Islet precursor cell (in vitro differentiated cells): ENCODE measurements at regions not wholly inside any gene's neighbourhood (a gene's known extent, or its start where the extent isn't known, plus 50 kb on each side); places are given as distances from the start of the nearest gene placed in this dataset.
"Not testable (repeated sequence)": the region's sequence is repeated elsewhere in the genome, so short reads cannot be mapped to it uniquely, and the experiment has no call there.

ENCODE experiments used
- DNase-seq: peaks from one replicate; pipeline ENCODE4 v3.0.0-alpha.2; 2018

- no peak for DNase-seq
These were observed 237.4 kb downstream of the RNF144A start for GRCh38 chr2:7154656-7155055.

GRCh38 chr2:7161501-7161900, 244.3 kb downstream of the RNF144A start:
- DNase-seq: no peak

- no peak for DNase-seq
These were observed 248.5 kb downstream of the RNF144A start for GRCh38 chr2:7165736-7166135.

- no peak for DNase-seq
These were observed 250.7 kb downstream of the RNF144A start for GRCh38 chr2:7167801-7168411.

- DNase-seq: no peak
These were observed 252.4 kb downstream of the RNF144A start for GRCh38 chr2:7169593-7169992.

GRCh38 chr2:7178996-7179395, 261.8 kb downstream of the RNF144A start:
- DNase-seq: not testable (repeated sequence)

GRCh38 chr2:7180638-7181370, 263.6 kb downstream of the RNF144A start:
- peak; percentile 58 for DNase-seq

GRCh38 chr2:7182525-7182924, 265.3 kb downstream of the RNF144A start:
- no peak for DNase-seq

- no peak for DNase-seq
These were observed 271.9 kb downstream of the RNF144A start for GRCh38 chr2:7189106-7189505.

- no peak for DNase-seq
These were observed 273.5 kb downstream of the RNF144A start for GRCh38 chr2:7190587-7191324.

- DNase-seq: peak; percentile 65
These were observed 274.7 kb downstream of the RNF144A start for GRCh38 chr2:7191932-7192331.

GRCh38 chr2:7193457-7193856, 276.2 kb downstream of the RNF144A start:
- no peak for DNase-seq

- DNase-seq: no peak
These were observed 277.7 kb downstream of the RNF144A start for GRCh38 chr2:7194950-7195349.

GRCh38 chr2:7196883-7197282, 279.7 kb downstream of the RNF144A start:
- no peak for DNase-seq

GRCh38 chr2:7201851-7202250, 284.6 kb downstream of the RNF144A start:
- DNase-seq: no peak

GRCh38 chr2:7203056-7203467, 285.9 kb downstream of the RNF144A start:
- DNase-seq: peak; percentile 61

- DNase-seq: no peak
These were observed 288.1 kb downstream of the RNF144A start for GRCh38 chr2:7205151-7205830.

- no peak for DNase-seq
These were observed 289.0 kb downstream of the RNF144A start for GRCh38 chr2:7206111-7206810.

- DNase-seq: no peak
These were observed 290.4 kb downstream of the RNF144A start for GRCh38 chr2:7207631-7208030.

- DNase-seq: no peak
These were observed 292.7 kb downstream of the RNF144A start for GRCh38 chr2:7209757-7210555.

- DNase-seq: no peak
These were observed 293.5 kb downstream of the RNF144A start for GRCh38 chr2:7210712-7211111.

- no peak for DNase-seq
These were observed 308.6 kb downstream of the RNF144A start for GRCh38 chr2:7225848-7226247.
